Lung (tissue), 11 donors: ENCODE measurements at regions not wholly inside any gene's neighbourhood (a gene's known extent, or its start where the extent isn't known, plus 50 kb on each side); places are given as distances from the start of the nearest gene placed in this dataset.

Source experiments
- ATAC-seq: fragments of 200-7000 bp; cut with Tn5 transposase; one replicate; pipeline ENCODE4 v1.9.1; 2020; ENCODE audit warnings: moderate number of reproducible peaks; ENCODE audit not compliant: insufficient read depth, low FRiP score
- DNase-seq, 3 donors: peaks; one replicate each; pipeline ENCODE4 v3.0.0-alpha.2; 2013 to 2017
- H3K27ac ChIP-seq, 2 donors: one replicate each; pipeline ENCODE4 v1.5.1; 2013; ENCODE audit warnings: mild to moderate bottlenecking in 2 of 2, moderate library complexity in 2 of 2, control low read depth in 1 of 2, inconsistent platforms in 1 of 2, low read depth in 1 of 2, low read length in 1 of 2
- H3K27me3 ChIP-seq, 3 donors: one replicate each; pipeline ENCODE4 v1.5.1; 2013; ENCODE audit warnings: low read length in 2 of 3; ENCODE audit not compliant: control insufficient read depth in 3 of 3, insufficient read depth in 3 of 3
- H3K36me3 ChIP-seq, 4 donors: one replicate each; pipeline ENCODE4 v1.5.1; 2013; ENCODE audit warnings: low read length in 4 of 4, mild to moderate bottlenecking in 1 of 4, moderate library complexity in 1 of 4; ENCODE audit not compliant: control insufficient read depth in 4 of 4, insufficient read depth in 4 of 4
- H3K4me1 ChIP-seq, 5 donors: one replicate each; pipeline ENCODE4 v1.5.1; 2013; ENCODE audit warnings: low read length in 5 of 5, mild to moderate bottlenecking in 2 of 5, moderate library complexity in 1 of 5; ENCODE audit not compliant: control insufficient read depth in 5 of 5, insufficient read depth in 5 of 5
- H3K4me3 ChIP-seq: one replicate; pipeline ENCODE4 v1.5.1; 2013; ENCODE audit warnings: mild to moderate bottlenecking, control low read depth, moderate library complexity
- H3K9ac ChIP-seq, 2 donors: one replicate each; pipeline ENCODE4 v1.5.1; 2013; ENCODE audit warnings: low read length in 2 of 2, control low read depth in 1 of 2; ENCODE audit not compliant: insufficient read depth in 1 of 2
- H3K9me3 ChIP-seq, 4 donors: one replicate each; pipeline ENCODE4 v1.5.1; 2013; ENCODE audit warnings: low read length in 3 of 4, mild to moderate bottlenecking in 1 of 4, moderate library complexity in 1 of 4; ENCODE audit not compliant: control insufficient read depth in 4 of 4, insufficient read depth in 3 of 4
- WGBS, 2 donors: extraction: QIAGEN DNeasy Blood & Tissue Kit; methylation state at CpG; one replicate each; pipeline ENCODE4 v1.1.7; 2013; 5-methylcytosine and 5-hydroxymethylcytosine counted together
- TF ChIP-seq, protein P1 (sequence below): IDR thresholded peaks from 2 replicates; pipeline ENCODE4 v1.5.1; 2012; ENCODE audit warnings: mild to moderate bottlenecking; ENCODE audit errors: control extremely low read depth, extremely low read depth
- donor health status: control.
- donor health status: control.
- donor health status: Bipolar disorder and iron deficiency.
- donor health status: healthy.
- donor health status: DM: yes; HTN: yes; CAD: no.

DNA sequence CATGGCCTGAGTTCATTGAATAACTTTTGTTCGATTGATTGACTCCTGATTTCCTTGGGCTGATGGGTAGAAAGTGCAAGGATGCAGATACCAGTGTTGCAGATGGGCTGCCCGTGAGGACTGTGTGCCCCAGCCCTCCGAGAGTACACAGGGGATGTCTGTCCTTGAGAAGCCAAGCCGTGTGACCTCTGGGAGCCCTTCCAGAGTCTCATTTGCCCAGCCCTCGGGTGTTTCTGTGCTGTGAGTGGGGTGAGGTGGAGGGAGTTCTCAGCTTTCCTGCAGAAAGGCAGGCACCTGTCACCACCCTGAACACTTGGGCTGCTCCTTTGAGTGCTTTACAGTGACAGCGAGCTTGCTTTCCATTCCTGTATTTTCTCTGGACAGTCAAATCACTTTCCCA is 96.4 kb upstream of the CACNA1E start:
- no peak overlapping the region for H3K4me3 ChIP-seq
- peaks cover 0 to 5% (median 0%) of the 10 kb centered on the region in 5 donors for H3K4me1 ChIP-seq
- no peak for DNase-seq
- no peak overlapping the region for H3K27ac ChIP-seq
- H3K9ac ChIP-seq: no peak overlapping the region
- peaks cover 0 to 7% (median 0%) of the 10 kb centered on the region in 3 donors for H3K27me3 ChIP-seq
- H3K9me3 ChIP-seq: peaks cover 0 to 4% (median 0%) of the 10 kb centered on the region in 4 donors
- WGBS, 2 donors: 76% methylated on average over 6 of the region's 6 CpGs
- no peaks in the 10 kb centered on the region for H3K36me3 ChIP-seq
- no peak for ATAC-seq
- TF ChIP-seq, protein P1, sequence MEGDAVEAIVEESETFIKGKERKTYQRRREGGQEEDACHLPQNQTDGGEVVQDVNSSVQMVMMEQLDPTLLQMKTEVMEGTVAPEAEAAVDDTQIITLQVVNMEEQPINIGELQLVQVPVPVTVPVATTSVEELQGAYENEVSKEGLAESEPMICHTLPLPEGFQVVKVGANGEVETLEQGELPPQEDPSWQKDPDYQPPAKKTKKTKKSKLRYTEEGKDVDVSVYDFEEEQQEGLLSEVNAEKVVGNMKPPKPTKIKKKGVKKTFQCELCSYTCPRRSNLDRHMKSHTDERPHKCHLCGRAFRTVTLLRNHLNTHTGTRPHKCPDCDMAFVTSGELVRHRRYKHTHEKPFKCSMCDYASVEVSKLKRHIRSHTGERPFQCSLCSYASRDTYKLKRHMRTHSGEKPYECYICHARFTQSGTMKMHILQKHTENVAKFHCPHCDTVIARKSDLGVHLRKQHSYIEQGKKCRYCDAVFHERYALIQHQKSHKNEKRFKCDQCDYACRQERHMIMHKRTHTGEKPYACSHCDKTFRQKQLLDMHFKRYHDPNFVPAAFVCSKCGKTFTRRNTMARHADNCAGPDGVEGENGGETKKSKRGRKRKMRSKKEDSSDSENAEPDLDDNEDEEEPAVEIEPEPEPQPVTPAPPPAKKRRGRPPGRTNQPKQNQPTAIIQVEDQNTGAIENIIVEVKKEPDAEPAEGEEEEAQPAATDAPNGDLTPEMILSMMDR: no peak

DNA sequence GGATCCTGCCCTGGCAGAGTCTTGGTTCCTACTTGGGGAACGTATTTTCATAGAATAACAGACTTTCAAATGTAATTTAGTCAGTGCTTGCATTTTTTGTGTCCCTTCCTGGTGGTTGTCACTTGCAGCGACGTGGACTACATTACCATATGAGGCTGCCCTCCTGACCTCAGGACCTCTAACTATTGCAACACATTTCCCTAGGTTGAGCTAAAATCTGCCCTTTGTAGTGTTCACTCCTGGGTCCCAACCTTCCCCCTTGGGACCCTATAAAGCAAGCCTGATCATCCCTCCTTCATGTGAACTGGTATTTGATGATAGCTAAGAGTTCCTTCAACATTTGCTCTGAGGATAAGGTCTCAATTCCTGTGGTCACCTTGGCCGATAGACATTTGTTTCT is 95.6 kb upstream of the CACNA1E start:
- no peak overlapping the region for H3K4me3 ChIP-seq
- no peaks in the 10 kb centered on the region for H3K36me3 ChIP-seq
- ATAC-seq (no peak), DNase-seq (no peak)
- H3K27ac ChIP-seq: no peak overlapping the region
- WGBS, 2 donors: 86 to 88% methylated on average over 4 of the region's 4 CpGs
- peaks cover 0 to 2% (median 0%) of the 10 kb centered on the region in 4 donors for H3K9me3 ChIP-seq
- peaks cover 0 to 5% (median 0%) of the 10 kb centered on the region in 5 donors for H3K4me1 ChIP-seq
- TF ChIP-seq, protein P1: no peak
- H3K27me3 ChIP-seq: peaks cover 0 to 7% (median 0%) of the 10 kb centered on the region in 3 donors
- H3K9ac ChIP-seq: no peak overlapping the region

DNA sequence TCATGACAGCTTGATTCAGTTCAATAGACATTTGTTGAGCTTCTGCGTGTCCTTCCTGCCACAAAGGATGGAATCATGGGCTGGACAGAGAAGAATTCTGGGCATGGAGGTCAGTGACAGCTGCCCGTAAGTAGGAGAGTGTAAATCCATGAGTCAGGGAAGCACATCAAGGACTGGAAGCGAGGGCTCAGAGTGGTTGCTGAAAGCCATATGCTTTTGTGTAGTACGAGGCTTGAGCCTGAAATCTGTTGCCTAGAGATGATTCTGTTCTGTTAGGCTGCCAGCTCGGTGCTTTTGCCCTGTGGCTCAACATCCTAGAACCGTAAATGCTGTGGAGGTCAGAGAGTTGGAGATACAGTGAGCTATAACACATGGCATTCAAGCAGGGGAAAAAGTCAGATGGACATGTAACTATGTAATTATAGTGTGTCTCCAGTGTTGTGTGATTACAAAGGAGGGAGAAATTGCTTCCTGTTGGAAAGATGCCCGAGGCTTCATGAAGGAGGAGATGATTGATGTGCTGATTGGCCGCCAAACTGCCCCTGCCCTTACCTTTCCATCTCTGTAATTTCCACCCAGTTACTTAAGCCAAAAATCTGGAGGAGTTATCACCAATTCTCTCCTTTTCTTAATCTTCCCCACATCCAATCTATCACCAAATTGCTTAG is 92.8 kb upstream of the CACNA1E start:
- Histone ChIP-seq H3K36me3 (no peaks in the 10 kb centered on the region), H3K27ac (no peak overlapping the region), H3K27me3 (peaks cover 0 to 7% (median 0%) of the 10 kb centered on the region in 3 donors), H3K9me3 (peaks cover 0 to 2% (median 0%) of the 10 kb centered on the region in 4 donors), H3K4me1 (peaks cover 0 to 5% (median 0%) of the 10 kb centered on the region in 5 donors), H3K9ac (no peak overlapping the region), H3K4me3 (no peak overlapping the region)
- DNase-seq (peak in 2 of 3 donors; percentile 24 to 27), ATAC-seq (no peak)
- 36 to 45% methylated on average over 8 of the region's 8 CpGs for WGBS, 2 donors
- TF ChIP-seq, protein P1: no peak
